ENCODE measurements at regions not wholly inside any gene's neighbourhood (a gene's known extent, or its start where the extent isn't known, plus 50 kb on each side); places are given as distances from the start of the nearest gene placed in this dataset.

DNA sequence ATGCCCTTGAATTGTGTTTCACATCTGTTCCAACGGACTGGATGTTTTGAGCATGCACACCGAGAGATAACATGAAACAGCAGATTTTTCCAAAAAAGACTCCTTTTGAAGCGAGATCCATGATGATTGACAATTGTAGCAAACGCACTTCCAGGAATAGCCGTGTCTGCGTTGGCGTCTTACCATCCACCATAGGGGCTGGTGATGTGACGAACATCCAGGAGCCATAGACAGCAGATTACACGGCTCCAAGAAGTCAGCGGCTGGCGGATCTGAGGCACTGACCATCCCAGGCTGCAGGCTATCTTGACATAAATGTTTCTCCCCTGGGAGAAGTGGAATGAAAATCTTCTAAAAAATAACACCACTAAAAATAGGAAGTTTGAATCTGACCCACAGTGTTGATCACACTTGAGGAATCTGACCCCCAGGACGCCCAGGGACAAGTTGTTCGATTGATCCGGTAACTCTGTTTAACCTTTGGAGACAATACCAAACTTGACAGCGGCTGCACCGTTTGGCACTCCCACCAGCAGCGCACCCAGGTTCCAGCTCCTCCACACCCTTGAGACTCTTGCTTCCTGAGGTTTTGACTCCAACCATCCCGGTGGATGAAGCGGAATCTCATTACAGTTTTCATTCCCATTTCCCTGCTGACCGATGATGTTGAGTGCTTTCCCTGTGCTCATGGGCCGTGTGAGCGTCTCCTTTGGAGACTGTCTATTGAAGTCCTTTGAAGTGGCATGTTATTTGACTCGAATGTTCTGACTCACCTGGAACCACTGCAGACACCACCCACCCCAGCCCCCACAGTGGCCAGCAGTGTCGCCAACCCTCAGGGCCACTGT, 140.0 kb upstream of the GPC1 start:
- H3K27ac ChIP-seq = no peak overlapping the region
- no peaks in the 10 kb centered on the region for H3K36me3 ChIP-seq
- TF ChIP-seq, protein P1, sequence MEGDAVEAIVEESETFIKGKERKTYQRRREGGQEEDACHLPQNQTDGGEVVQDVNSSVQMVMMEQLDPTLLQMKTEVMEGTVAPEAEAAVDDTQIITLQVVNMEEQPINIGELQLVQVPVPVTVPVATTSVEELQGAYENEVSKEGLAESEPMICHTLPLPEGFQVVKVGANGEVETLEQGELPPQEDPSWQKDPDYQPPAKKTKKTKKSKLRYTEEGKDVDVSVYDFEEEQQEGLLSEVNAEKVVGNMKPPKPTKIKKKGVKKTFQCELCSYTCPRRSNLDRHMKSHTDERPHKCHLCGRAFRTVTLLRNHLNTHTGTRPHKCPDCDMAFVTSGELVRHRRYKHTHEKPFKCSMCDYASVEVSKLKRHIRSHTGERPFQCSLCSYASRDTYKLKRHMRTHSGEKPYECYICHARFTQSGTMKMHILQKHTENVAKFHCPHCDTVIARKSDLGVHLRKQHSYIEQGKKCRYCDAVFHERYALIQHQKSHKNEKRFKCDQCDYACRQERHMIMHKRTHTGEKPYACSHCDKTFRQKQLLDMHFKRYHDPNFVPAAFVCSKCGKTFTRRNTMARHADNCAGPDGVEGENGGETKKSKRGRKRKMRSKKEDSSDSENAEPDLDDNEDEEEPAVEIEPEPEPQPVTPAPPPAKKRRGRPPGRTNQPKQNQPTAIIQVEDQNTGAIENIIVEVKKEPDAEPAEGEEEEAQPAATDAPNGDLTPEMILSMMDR (IDR thresholded peaks at IDR 0.05) = no peak
- TF ChIP-seq EP300 (IDR thresholded peaks at IDR 0.05) = no peak
- no peak for TF ChIP-seq POLR2A (IDR thresholded peaks at IDR 0.05)
- H3K9me3 ChIP-seq = no peaks in the 10 kb centered on the region
- peaks cover 8% of the 10 kb centered on the region for H3K4me1 ChIP-seq (ENCODE audit: insufficient read depth)
- no peak for DNase-seq
- 66 to 72% (median 68%) methylated on average over 24 of the region's 24 CpGs for WGBS, 3 donors
- intact Hi-C loops (cut with DNase I) = no loop called here
- H3K4me3 ChIP-seq = no peak overlapping the region
- no peaks in the 10 kb centered on the region for H3K27me3 ChIP-seq

DNA sequence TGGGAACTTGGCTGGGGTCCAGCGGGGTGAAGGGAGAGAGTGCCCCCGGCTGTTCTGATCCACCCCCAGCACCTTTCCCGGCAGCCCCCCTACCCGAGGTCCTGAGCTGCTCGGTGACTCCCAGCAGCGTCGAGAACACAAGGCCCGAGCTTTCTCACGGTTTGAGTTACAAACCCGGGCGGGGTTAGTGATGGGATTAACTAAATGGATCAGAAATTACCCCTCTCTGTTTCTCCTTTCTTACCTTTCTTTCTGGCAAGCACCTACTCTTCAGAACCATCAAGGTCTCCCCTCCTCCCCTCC, 139.4 kb upstream of the GPC1 start:
- Histone ChIP-seq H3K27me3 (no peaks in the 10 kb centered on the region), H3K36me3 (no peaks in the 10 kb centered on the region), H3K9me3 (no peaks in the 10 kb centered on the region), H3K4me1 (ENCODE audit: insufficient read depth) (peaks cover 8% of the 10 kb centered on the region), H3K27ac (no peak overlapping the region), H3K4me3 (no peak overlapping the region)
- TF ChIP-seq EP300 (IDR thresholded peaks at IDR 0.05) = no peak
- no peak for TF ChIP-seq POLR2A (IDR thresholded peaks at IDR 0.05)
- TF ChIP-seq, protein P1 (IDR thresholded peaks at IDR 0.05) = no peak
- intact Hi-C loops (cut with DNase I) = no loop called here
- 88 to 89% (median 89%) methylated on average over 11 of the region's 11 CpGs for WGBS, 3 donors
- no peak for DNase-seq

DNA sequence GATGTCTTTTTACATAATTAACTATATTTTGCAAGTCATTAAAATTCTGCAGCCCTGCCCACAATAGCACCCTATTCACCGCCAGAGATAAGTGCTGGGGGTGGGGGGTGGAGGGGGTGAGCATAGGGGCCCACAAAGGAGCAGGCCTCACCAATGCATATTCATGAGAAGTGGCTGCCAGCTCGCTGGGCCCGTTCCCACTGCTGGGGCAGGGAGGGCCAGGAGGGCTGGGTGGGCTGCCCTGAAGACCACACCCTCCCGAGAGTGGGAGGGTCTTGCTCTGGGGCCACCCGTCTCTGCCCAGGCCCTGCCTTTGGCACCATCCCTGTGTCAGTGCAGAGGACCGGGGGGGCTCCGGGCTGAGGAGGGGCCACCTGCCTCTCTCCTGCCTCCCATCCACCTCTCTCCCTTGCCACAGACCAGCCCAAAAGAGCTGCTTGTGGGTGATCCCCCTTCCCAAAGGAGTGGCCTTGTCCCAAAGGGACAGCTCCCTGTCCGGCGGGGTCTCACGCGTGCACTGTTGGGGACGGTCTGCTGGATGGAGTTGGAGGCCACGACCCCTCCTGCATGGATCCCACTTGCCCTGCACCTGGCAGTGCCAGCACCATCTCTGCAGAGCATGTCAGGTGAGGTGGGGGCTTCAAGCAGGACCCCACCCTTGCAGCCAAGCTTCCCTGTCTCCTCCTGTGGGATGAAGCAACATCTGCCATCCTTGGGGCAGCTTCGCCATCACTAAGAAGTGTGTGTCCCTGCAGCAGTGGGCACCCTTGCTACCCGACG, 138.8 kb upstream of the GPC1 start:
- intact Hi-C loops (cut with DNase I) = no loop called here
- TF ChIP-seq EP300 (IDR thresholded peaks at IDR 0.05) (no peak), POLR2A (IDR thresholded peaks at IDR 0.05) (no peak)
- TF ChIP-seq, protein P1 (IDR thresholded peaks at IDR 0.05) = no peak
- Histone ChIP-seq H3K4me3 (no peak overlapping the region), H3K27ac (no peak overlapping the region), H3K4me1 (ENCODE audit: insufficient read depth) (peaks cover 8% of the 10 kb centered on the region), H3K9me3 (no peaks in the 10 kb centered on the region), H3K36me3 (no peaks in the 10 kb centered on the region), H3K27me3 (no peaks in the 10 kb centered on the region)
- no peak for DNase-seq
- WGBS, 3 donors = 86 to 88% (median 87%) methylated on average over 16 of the region's 16 CpGs

DNA sequence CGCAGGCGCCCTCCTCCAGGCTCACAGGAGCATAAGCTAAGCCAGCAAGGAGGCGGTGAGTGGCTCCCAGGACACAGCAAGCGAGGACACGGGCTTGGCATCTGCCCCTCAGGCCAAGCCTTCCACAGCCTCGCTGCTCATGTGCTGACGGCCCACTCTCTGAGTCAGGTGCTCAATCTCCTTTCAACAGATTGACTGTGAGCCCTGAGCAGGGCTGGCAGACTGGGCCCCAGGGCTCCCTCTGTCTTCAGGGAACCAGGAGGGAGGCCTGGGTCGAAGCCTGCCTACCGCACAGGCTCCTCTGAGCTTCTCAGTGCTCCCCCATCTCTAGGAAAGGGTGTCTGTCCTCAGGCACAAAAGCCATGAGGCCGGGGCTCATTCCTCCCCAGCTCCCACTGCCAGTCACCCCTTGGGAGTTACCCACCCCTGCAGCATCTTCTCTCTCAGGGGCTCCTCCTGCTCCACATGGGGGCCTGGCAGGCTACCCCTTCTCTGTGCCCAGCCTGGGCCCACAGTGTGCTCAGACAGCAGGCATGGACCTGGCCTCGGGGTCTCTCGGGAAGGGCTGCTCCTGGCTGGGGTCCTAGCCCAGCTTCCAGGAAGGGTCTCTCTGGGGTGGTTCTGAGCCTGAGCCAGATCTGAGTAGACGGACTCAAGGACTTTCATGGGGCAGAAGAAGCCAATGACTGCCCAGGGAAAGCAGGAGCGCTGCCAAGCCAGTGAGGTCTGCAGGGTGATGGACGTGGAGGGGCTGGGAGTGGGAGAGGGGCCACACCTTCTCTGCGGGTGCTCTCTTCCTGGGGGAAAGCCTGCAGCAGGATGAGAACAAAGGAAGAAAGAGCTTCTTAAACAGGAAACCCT, 138.0 kb upstream of the GPC1 start:
- H3K4me1 ChIP-seq (ENCODE audit: insufficient read depth) = peaks cover 8% of the 10 kb centered on the region
- H3K27ac ChIP-seq = no peak overlapping the region
- H3K4me3 ChIP-seq = no peak overlapping the region
- 71 to 80% (median 73%) methylated on average over 16 of the region's 16 CpGs for WGBS, 3 donors
- intact Hi-C loops (cut with DNase I) = no loop called here
- no peaks in the 10 kb centered on the region for H3K36me3 ChIP-seq
- no peaks in the 10 kb centered on the region for H3K9me3 ChIP-seq
- TF ChIP-seq EP300 (IDR thresholded peaks at IDR 0.05) (no peak), POLR2A (IDR thresholded peaks at IDR 0.05) (no peak)
- TF ChIP-seq, protein P1 (IDR thresholded peaks at IDR 0.05) = no peak
- H3K27me3 ChIP-seq = no peaks in the 10 kb centered on the region
- no peak for DNase-seq
